Fibroblast of skin of left quadriceps (primary cell): ENCODE measurements at regions not wholly inside any gene's neighbourhood (a gene's known extent, or its start where the extent isn't known, plus 50 kb on each side); places are given as distances from the start of the nearest gene placed in this dataset.

Experiments
- DNase-seq, 2 experiments: peaks; one replicate each; pipeline ENCODE4 v3.0.0-alpha.2; 2013; ENCODE audit warnings: low read depth in 2 of 2

DNA sequence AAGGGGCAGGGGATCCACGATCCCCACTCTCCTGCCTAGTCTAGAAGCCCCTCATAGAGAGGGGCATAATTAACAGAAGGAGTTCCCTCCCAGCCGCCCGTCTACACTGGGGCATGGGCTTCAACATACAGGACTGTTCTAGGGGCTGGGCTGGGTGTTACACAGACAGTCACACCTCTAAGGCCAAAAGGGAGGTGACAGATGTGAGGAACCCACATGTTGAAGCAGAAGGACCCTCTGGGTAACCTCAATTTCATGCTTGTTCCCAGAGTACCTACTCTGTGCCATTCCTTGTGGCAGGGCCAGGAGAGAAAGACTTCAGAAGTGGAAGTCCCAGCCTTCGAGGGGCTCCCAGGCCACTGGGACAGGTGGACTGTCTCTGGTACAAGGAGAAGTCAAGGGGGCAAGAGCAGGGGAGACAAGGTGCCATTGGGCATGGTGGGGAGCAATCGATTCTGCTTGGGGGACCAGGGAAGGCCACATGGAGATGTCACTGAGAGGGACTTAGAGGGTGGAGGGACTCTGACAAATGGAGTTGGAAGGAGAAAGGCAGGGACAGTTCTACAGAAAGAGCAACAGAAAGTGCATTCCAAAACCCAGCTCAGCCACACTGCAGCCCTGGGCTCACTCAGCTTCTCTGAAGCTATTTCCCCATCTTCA is 71.3 kb downstream of the CPN2 start:
- DNase-seq, result no peak

DNA sequence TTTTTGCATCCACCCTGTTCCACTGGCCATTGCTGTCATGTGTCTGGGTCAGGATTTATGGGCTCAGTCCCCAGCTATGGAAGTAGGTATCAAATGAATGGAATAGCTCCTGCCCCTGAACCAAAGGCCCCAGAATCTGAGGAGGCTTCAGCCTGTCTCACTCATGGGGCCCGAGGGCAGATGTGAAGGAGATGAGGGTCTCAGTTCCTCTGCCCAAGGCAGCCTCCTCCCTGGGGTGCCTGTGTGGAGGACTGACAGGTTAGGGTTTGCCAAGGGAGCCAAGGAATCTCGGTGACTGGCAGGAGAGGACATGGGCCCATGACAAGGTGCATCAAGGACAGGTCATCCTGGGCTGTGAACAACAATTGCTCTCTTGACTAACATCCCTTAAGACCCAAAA is 70.4 kb downstream of the CPN2 start:
- no peak for DNase-seq

DNA sequence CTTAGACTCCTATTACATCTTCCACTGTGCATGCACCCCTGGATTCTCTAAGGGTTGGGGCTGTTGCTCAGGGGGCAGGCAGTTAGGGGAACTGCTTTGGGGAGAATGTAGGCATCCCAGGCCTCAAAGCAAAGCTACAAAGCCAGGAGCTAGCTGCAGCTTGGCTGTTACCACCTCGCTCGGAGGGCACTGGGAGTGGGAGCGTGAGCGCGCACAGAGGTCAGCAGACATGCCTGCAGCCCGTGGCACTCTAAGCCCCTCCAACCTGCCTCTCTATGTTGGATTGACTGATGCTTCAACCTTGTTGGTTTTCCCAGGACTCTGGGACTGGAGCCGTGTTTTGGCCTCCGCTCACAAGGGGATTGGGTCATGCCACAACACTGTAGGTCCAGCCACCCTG is 69.8 kb downstream of the CPN2 start:
- DNase-seq, result no peak

DNA sequence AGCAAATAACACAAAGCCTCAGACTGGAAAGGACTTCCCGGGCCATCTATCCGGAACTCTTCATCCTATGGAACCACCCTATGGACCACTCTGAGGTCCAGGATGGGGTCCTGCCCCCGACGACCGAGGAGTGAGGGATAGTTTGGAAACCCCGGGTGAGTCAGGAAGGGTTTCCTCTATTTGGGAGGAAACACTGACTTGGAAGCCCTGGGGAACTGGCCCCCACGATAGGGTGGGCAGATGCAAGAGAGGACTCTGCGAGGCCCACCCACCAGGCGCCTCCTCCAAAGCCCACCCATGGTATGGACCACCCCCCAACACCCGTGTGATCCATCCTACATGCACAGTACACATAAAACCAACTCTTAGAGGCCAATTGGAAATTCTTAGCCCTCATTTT is 69.4 kb downstream of the CPN2 start:
- no peak for DNase-seq

DNA sequence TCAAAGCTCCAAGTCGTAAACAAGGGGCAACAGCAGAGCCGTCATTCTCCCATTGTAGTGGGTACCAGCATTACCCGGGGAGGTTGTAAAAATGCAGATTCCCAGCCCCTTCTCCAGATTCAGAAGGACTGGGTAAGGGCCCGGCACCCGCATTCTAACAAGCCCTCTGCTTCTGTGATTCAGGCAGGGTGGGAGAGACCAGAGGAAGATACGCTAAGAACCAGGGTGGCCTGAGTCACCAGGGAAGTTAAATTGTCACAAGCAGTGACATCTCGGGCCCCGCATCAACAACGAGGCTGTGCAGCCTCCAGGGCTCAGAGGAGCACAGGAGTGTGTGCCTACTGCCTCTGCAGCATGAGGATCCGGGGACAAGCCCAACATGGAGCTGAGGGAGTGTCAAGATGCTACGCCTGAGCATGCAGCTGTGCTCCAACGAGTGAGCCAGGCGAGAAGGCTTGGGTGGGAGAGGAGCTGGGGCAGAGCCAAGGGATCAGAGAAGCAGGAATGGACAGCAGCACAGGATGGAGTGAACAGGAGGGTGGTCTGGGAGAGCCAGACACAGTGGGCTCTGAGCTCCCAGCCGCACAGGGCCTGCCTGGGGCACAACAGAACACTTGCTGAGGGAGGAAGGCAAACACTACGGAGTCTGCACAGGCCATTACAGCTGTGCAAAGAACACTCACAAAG is 68.5 kb downstream of the CPN2 start:
- no peak for DNase-seq

DNA sequence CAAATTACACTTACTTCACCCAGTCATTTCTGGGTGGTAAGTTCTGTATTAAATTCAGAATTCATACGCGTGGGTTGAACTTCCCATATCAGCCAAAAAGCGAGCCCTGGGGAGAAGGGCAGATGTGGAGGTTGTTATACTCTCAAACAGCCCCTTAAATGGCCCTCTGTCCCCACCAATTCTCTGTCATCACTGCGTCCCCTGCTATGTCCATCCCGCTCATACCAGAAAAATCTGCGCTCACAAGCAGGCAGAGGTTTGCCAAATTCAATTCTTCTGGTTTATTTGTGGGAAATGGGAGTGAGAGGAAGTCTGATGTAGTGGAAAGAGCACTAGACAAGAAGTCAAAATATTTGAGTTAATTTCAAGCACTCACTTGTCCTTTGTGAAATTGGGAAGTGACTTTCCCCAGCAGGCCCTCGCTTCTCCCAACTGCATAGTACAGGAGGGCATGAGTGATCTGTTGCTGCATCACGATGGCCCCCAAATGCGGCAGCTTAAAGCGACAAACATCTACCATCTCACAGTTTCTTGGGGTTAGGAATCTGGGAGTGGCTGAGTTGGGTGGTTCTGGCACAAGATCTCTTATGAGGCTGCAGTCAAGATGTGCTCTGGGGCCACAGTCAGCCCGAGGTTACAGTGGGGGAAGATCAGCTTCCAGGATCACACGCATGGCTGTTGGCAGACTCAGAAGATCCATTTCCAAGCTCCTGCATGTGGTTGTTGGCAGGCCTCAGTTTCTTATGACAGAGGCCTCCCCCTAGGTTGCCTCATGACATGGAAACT is 67.7 kb downstream of the CPN2 start:
- DNase-seq, result no peak

DNA sequence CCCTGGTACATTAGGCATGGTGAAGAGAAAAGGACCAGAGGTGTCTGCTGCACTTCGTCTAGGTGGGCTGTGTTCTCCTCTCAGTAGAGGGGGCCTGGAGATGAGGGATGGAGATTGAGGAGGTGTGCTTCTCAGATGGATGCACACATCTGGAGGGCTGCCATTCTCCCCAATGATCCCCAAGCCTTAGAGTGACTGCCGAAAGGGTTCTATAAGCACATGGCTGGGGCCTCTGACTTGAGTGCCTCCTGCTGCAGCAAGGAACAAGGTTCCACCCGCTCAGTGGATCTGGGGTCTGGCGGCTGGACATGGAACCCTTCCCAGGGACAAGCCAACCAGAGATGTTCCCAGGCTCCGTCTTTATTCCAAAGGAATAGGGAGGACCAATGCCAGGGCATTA is 66.8 kb downstream of the CPN2 start:
- DNase-seq, result no peak

DNA sequence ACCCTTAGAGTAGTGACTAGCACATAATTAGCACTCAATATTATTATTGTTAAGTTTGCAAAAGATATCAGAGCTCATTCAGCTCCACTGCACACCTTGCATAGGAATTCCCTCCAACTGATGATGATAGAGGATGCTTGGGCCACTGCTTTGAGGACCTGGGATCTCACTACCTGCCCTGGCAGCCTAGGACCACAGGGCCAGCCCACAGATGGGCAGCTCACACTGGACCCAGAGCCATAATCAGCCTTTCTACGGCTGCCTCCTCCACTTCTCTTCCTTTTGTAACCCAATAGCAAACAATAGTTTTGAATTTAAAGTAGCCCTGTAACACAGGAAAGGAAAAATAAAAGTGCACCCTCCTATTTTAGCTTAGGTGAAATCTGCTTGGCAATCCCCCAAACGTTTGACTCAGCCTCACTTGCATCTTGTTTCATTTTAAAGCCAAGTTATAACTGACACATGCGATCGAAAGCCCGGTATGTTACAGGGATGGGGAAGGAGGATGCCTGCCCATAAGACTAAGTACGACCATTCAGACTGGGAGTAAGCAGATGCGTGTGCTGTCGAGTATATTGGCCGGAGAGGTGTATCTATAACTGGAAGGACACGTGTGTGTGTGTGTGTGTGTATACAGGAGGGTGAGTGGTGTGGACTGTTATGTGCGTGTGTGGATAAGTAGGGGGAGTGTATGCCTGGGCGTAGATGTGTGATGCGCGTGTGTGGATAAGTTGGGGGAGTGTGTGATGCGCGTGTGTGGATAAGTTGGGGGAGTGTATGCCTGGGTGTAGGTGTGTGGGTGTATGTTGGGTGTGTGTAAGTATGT is 65.9 kb downstream of the CPN2 start:
- DNase-seq, result peak; percentile 80 to 82

DNA sequence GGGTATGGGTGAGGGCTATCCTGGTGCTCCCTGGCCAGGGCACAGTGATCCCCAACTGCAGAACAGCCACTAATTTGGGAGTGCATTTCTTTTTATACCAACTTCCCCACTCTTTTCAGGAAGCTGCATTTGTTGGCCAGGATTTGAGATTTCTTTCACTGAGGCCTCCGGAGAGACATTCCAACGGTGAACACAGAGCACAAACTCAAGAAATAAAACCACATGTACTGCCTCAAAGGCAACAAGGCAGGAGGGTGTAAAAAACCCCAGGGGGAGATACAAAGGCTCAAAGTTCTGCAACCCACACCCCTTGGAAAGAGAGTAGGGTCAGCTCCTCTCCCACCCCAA is 65.3 kb downstream of the CPN2 start:
- peak in 1 of 2 experiments; percentile 34 for DNase-seq

DNA sequence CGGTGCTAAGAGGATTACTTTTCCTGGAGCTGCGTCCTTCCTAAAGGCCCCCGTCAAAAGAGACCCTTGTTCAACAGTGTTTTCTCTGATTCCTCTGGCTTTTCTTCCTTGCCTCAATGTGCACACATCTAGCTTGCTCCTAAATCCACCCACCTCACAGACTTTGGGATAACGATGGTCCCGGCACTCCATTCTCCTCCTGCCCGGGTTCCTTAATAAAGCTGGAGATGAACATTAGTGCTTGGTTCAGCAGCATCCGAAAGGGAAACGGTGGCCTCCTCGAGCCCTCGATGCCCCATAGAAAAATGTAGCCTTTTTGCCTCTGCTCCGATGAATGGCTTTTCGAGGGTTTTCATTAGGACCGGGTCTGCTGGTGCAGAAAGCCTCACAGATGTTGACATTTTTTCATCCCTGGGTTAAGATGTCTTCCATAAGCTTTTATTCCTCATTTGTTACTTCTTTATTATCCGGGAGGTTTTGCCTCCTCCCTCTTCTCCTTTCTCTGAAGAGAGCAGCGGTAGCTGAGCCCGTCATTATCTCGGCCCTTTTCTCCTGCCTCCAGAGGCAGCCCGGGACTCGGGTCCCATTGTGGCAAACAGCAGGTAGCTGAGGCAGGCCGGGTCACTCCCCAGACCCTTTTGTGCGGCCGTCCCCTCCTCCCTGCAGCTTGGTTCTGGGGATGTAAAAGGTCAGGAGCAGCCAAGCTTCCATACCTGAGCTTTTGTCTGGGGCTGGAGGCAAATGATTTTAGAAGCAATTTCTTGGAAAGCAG is 64.6 kb downstream of the CPN2 start:
- no peak for DNase-seq

DNA sequence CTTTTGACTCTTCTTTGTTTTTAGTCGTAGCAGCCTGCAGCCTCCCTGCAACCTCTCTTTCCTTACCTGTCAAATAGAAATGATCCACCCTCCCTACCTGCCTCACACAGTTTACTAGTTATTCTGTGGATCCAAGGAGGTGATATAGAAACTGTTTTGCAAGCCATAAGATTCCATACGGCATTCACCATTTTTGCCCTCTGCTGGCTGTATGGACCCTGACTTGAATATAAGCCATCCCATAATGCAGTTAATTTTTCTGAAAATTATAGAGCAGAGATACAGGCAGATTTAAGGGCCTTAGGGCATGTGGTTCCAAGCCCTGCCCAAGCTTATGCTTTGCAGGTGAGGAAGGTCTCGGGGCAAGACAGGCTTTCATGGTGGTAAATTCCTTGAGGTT is 63.8 kb downstream of the CPN2 start:
- no peak for DNase-seq

DNA sequence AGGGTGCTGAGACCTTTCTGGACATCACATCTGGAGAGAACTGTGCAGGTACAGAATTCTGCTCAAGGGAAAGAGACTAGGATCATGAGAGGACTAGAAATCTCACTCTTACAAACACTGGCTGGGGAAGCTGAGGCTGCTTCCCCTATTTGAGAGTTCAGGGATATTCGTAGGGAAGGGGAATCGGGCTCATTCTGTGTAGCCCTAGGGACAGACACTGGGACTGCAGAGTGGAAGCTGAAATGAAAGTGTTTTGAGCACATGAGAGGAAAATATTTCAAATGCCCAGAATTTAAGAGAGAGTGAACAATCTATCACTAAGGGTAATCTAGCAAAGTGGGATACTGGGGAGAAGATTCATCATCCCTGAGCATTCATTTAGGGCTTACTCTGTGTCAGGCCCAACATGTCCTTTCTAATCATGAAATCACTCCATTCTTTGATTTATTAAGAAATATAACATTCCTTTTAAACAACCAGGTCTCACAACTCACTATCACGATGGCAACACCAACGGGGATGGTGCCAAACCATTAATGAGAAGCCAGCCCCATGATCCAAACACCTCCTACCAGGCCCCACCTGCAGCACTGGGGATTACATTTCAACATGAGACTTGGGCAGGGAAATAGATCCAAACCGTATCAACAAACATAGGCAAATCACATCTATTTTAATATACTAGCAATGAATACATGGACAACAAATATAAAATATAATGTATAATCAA is 63.0 kb downstream of the CPN2 start:
- DNase-seq, result no peak
